22Rv1 (cell line): ENCODE measurements at regions not wholly inside any gene's neighbourhood (a gene's known extent, or its start where the extent isn't known, plus 50 kb on each side); places are given as distances from the start of the nearest gene placed in this dataset.

ENCODE experiments used
- H3K27ac ChIP-seq: fragments of 450-650 bp; 2 replicates; pipeline ENCODE4 v1.5.1; 2017
- ZFX ChIP-seq: fragments of 450-650 bp; IDR thresholded peaks from 2 replicates; pipeline ENCODE4 v1.6.1; 2017; ENCODE audit warnings: antibody characterized with exemption, borderline replicate concordance
- TF ChIP-seq, protein P1 (sequence below): fragments of 450-650 bp; IDR thresholded peaks from 2 replicates; pipeline ENCODE4 v1.5.1; 2017; ENCODE audit warnings: mild to moderate bottlenecking

DNA sequence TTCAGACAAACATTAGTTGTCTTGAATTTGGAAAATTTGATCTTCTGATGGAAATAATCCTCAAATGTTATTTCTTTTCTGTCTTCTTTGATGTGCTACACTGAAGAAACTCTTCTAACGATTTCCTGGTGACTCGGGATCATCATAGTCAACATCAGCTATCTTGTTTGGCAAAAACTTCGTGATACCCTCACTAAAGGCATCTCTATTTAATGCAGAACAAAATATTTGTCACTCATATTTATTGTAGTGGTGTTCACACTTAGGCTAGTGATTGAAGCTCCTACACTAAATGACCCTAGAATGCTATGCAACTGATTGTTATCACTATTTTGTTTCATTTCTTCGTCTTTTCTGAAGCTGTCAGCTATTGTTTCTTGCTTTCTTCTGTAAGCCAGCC is 334.7 kb upstream of the ZEB2 start:
- H3K27ac ChIP-seq, result no peak overlapping the region
- TF ChIP-seq ZFX, result no peak
- TF ChIP-seq, protein P1, sequence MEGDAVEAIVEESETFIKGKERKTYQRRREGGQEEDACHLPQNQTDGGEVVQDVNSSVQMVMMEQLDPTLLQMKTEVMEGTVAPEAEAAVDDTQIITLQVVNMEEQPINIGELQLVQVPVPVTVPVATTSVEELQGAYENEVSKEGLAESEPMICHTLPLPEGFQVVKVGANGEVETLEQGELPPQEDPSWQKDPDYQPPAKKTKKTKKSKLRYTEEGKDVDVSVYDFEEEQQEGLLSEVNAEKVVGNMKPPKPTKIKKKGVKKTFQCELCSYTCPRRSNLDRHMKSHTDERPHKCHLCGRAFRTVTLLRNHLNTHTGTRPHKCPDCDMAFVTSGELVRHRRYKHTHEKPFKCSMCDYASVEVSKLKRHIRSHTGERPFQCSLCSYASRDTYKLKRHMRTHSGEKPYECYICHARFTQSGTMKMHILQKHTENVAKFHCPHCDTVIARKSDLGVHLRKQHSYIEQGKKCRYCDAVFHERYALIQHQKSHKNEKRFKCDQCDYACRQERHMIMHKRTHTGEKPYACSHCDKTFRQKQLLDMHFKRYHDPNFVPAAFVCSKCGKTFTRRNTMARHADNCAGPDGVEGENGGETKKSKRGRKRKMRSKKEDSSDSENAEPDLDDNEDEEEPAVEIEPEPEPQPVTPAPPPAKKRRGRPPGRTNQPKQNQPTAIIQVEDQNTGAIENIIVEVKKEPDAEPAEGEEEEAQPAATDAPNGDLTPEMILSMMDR, result no peak

DNA sequence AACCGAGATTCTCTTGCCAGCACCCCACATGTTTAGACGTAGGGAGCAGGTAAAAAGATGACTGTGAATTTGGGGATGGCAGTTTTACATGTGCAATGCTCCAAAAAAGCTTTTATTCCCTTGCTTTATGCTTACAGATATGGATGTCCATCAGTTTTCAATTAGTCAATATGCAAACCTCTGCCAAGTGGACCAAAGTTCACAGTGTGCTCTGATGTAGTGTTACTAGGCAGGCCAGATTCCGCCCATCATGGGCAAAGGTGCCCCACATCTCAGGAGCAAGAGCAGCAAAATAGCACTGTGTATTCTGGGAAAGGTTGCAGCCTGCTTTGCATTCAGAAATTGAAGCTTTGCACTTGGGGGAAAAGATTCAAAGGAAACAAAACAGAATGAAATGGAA is 329.7 kb upstream of the ZEB2 start:
- TF ChIP-seq, protein P1, result no peak
- no peak for TF ChIP-seq ZFX
- no peak overlapping the region for H3K27ac ChIP-seq

DNA sequence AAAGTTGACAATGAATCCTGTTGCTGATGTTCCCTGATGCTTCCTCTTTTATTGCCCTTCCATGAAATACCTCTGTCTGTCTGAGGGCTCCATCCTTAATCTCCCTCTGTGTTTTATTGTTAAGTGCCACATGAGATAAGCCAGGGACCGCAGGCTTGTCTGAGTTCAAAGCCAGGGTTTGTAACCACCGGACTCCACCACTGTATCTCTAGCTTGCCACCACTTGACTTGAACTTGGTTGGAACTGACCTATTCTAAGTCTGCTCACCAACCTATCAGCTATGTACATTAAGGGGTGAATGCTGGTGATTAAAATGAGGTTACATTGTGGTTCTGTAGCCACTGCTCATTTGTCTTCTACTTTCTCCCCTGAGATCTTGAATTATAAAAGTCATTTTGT is 328.5 kb upstream of the ZEB2 start:
- no peak for TF ChIP-seq ZFX
- TF ChIP-seq, protein P1, result no peak
- H3K27ac ChIP-seq, result no peak overlapping the region

DNA sequence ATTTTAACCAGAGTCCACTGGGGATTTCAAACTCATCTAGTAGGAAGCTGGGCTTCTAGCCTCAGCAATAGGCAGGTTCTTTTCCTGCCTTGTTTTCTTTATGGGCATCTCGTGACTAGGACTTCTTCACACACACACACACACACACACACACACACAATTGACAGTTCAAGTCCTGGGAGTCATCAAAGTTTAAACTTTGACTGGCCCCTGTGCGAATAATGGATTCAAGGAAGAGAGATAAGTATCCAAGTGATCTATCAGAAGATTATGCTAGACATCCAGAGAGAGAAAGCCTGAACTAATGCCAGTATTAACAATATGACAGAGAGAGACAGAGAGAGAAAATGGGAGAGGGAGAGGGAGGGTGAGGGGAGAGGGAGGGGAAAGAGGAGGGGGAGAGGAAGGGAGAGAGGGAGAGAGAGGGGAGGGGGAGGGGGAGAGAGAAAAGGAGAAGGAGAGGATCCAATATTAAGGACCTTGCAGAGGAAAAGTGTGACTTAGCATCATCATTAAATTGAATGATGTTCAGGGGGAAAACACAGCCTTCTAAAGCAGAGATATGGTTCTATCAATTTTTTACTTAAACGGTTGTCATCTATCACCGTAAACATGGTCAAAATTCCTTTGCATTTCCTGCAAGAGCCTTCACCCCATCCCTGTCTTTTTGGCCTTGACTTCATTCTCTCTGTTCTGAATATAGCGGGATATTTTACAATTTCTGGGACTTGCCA is 327.6 kb upstream of the ZEB2 start:
- TF ChIP-seq ZFX, result no peak
- TF ChIP-seq, protein P1, result no peak
- H3K27ac ChIP-seq, result no peak overlapping the region

DNA sequence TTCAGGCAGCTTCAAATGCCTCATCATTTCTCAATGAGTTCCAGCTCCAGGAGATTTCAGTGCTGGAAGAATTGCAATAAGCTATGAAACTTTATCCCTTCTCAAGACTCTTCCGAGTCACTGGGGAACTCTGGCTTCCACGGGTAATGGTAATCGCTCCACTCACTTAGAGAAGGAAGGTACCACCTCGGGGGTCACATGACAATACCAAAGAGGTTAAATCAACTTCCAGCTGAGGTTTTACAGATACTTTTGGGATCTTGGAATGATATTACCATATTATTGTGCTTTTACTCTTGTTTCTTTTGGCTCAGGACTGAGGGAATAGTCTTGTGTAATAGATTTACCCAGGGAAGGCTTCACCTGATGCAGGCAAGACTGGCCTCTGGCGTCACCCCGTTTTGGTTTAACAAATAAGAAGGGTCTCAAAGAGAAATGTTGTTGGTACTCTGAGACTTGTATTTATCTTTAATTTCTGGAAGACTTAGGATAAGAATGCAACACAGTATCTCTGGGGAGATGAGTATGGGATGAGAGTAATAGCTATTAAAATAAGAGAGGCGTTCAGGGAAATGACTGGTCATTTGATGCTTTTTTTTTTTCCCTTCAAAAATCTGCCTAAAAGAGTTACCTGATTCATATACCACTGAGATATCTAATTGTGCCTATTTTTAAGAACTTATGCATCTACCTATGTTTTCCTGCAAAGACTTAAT is 316.9 kb upstream of the ZEB2 start:
- no peak for TF ChIP-seq ZFX
- TF ChIP-seq, protein P1, result no peak
- no peak overlapping the region for H3K27ac ChIP-seq

DNA sequence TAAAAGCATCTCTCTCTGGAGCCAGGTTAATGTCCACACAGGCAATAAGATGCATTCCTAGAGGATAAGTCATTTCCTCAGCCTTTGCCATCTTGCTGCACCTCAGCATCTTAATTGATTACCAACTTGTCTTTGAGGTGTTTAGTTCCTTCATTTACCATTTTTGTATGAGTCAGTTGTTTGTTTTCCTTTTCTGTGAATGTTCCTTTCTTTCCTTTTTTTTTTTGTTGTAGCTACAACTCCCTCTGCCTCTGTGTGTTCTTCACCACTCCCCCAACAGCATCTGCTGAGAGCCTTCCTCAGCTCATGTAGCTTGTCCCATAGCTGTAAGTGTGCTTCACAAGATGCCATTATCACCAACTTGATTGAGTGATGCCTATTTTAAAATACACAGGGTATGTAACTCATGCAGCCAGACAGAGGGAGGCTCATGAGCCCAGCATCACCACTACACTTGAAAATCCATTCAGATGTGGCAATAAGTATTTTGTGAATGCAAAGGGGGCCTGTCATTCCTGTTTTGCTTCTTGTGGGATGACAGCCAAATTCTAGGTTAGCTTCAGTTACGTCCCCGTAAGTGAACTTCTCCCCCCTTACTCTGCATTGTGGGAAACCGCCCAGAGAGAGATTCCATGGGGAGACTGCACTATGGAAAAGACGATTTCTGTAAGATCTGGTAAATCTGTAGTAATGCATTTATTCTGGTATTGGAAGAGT is 315.9 kb upstream of the ZEB2 start:
- TF ChIP-seq ZFX, result no peak
- TF ChIP-seq, protein P1, result no peak
- no peak overlapping the region for H3K27ac ChIP-seq
